HG03025 (cell line): ENCODE measurements at regions not wholly inside any gene's neighbourhood (a gene's known extent, or its start where the extent isn't known, plus 50 kb on each side); places are given as distances from the start of the nearest gene placed in this dataset.

Experiments used
- ATAC-seq: cut with Tn5 transposase; IDR thresholded peaks from one replicate; pipeline ENCODE4 v1.9.1; 2021; ENCODE audit warnings: mild to moderate bottlenecking, moderate library complexity; ENCODE audit not compliant: unreplicated experiment, low FRiP score

DNA sequence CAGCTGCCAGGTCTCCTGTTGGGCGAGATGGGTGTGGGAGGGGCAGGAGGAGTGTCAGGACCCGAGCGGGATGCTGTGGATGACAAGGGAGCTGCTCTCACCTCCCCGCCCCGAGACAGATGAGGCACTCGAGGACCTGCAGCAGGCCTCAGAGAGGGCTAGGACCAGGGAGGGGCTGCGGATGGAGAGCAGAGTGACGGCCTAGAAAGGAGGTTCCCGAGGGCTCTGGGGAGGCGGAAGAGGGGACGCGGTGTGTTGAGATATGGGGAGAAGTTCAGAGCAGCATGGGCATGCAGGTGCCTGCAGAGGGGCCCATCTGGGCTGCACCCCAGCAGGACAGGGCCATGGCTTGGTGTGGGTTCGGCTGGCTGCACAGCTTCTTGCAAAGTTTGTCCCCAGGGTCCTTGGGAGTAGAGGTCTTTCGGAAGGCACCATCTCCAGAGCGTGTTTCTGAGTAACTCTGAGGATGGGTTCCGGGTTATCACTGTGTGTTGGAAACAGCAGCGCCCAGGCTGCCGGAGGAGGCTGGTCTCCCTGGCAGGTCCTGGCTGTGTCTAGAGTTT, 104.6 kb downstream of the PAX1 start:
- no peak for ATAC-seq

DNA sequence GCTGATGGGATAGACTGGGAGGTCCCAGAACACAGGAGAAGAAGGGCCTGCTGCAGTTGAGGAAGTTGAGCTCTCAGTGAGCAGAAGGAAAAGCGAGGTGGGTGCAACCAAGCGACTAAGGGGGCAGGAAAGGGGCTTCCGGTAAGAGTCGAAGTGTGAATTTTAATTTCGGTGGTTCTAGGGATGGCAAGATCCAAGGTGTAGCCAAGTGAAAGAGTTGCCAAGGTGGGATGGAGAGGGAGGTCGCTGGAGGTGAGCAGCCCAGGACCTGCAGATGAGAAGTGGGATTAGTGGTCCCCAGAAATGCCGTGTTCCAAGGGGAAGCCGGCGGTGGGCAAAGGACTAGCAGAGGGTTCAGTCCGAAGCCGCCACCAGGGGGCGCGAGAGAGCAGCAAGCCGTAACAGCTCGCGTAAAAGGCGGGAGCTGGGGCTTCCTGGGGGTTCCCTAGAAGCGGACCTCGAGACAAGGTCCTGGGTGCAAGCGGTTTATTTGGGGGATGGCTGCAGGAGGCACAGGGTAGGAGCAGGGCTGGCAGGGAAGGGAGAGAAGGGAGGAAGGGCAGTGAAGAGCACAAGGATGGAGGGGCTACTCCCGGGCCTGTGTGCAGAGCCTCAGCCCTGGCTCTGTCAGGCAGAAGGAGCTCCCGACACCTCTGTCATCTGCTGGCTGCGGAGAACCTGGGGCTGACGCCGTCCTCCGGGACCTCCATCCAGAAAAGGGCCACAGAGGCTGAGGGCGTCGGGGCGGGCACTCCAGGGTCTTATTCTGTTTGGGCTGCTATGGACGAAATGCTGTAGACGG, 103.6 kb downstream of the PAX1 start:
- ATAC-seq = no peak

DNA sequence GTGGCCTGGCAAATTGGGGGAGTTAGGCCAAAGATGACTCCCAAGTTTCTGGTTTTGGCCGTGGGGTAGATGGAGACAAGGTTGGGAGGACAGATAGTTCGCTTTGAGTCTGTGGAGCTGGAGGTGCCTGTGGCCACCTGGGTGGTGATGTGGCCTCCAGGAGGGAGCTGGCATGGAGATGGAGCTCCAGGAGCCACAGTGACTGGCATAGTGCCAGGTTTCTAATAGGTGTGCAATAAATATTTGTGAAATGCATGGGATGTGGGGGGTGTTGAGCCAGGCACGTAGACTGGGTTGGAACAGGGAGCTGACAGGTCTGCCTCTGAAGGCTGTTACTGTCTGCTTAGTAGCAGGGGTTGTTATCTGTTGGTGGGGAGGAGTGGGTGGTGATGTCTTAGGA, 102.7 kb downstream of the PAX1 start:
- ATAC-seq = no peak

DNA sequence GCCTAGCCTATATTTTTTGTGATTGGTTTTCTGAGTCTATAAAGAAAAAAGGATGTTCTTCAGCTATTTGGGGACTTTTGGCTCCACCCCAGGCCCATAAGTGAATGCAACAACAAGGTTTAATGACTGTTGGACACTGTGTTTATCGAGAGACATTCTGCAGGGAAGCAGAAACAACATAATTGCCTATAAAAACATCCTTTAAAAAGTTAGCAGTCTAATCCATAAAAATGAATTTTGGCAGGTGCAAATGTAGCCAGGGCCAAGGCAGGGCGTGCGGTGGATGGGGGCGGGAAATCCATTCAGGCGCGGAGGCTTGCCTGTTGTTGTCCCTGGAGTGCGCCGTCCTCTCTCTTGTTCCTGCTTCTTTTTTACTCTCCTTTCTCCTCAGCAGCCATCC, 99.3 kb downstream of the PAX1 start:
- ATAC-seq = no peak

DNA sequence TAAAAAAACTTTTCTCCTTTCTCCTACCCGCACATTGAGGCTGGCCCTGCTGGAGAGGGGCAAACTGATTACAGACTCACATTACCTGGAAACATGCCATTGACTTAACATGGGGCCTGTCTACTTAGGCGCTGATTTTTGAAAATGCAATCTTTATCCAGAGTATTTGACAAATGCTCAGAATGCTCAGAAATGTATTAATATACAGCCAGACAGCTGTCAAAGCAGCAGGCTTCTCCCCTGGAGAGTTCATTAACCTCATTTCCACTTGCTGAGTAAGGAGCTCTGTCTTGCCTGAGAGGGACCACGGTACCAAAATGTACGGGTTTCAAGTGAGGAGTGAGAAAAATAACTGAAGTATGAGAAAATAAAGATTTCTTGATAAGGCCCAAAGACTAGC, 95.7 kb downstream of the PAX1 start:
- ATAC-seq = no peak

DNA sequence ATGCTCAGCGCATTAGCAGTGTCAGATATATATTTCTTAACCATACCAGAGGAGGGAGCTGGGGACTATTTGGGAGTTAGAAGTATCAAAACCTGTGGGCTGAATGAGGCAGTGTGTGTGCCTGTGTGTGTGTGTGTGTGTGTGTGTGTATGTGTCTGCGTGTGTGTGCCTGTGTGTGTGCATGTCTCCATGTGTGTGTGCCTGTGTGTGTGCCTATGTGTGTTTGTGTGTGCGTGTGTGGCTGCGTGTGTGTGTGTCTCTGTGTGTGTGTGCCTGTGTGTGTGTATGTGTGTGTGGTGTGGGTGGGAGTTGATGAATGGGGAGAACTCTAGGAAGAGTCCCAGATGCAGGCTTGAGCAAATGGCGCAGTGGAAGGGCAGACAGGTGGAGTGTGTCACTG, 92.9 kb downstream of the PAX1 start:
- no peak for ATAC-seq

DNA sequence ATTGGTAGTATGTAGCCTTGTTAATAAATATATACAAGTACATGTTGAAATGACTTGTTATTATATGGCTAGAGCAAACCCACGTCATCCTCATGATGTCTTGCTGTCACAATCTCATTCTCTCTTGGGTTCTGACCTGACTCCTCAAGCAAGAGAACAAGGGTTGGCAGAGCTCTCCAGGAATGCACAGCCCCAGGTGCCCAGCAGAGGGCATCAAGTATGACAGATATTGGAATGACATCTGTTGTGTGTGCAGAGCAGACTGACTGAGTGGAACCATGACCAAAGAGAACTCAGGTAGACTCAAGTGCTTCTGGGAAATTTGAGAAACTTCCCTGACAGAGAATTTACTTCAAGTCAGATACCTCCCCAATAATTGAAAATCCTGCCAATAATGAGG, 90.6 kb downstream of the PAX1 start:
- ATAC-seq = no peak

DNA sequence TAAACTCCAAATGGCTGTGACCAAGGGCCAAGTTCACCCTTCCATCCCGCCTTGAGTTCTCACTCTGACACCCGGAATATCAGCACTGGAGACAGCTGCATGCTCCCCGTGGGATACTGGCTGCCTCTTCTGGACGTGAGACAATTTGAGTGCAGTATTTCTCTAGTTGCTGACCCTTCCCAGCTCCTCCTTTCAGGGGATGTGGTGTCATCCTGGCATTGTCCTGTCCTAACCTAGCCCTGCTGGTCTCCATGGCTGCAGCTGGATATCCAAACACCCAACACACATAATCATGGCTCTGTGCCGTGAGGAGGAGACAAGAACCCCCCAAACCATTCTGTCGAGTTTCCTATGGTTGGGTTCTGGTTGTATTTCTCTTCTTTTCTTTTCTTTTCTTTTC, 82.6 kb downstream of the PAX1 start:
- ATAC-seq = no peak

DNA sequence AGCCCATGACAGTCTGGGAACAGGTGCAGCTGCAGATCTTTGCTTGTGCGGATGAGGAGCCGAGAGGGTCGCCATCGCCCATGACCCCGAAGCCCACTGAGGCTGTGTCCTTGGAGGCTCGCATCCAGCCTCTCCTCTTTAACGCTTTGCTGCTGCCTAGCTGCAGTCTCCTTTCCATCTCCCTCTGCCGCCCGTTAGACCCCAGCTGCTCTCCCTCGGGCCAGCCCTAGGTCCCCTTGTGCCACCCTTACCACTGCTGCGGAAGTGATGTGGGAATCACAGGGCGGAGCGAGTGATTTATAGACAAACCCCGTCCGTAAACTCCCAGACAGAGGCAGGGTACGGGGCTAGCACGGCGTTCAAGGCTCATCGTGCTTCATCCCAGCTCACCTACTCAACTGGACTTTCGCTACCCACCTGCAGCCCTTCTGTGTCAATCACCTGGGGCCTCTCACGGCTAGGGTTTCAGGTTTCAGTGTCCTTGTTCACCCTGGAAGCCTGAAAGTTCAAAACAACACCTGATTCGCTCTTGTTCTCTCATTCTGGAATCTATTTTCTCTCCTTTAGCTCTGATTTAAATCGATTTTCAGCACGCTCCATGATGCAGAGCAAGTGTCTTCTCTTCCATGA, 76.1 kb downstream of the PAX1 start:
- no peak for ATAC-seq

DNA sequence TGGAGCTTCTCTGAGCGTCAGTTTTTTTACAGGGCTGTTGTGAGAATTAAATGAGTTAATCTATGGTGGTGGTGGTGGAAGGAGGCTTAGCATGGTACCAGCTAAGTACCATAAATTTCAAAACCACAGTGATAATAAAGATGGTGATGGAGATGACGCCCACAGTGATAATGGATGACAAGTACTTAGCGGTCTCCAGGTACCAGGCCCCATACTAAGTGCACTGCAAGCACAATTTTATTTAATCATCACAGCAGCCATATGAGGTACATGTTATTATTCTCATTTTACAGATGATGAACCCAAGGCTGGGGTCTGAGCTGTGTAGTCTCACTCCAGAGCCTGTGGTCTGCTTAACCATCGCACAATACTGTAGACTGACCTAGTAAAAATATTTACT, 75.1 kb downstream of the PAX1 start:
- no peak for ATAC-seq
